Activated CD4-positive, alpha-beta T cell treated with anti-CD3 and anti-CD28 coated beads, Interleukin-2, amount 50 U/mL, for 16 hours (primary cell): ENCODE measurements at regions not wholly inside any gene's neighbourhood (a gene's known extent, or its start where the extent isn't known, plus 50 kb on each side); places are given as distances from the start of the nearest gene placed in this dataset.
"Not testable (repeated sequence)": the region's sequence is repeated elsewhere in the genome, so short reads cannot be mapped to it uniquely, and the experiment has no call there.

ENCODE experiments used
- DNase-seq: peaks from one replicate; pipeline ENCODE4 v3.0.0-alpha.2; 2020

- no peak for DNase-seq
Observed at GRCh38 chr12:128109636-128110035, 157.3 kb upstream of the TMEM132C start.

- DNase-seq, result no peak
Observed at GRCh38 chr12:128111333-128111732, 155.6 kb upstream of the TMEM132C start.

- DNase-seq, result no peak
Observed at GRCh38 chr12:128111951-128112350, 155.0 kb upstream of the TMEM132C start.

GRCh38 chr12:128113250-128113649, 153.7 kb upstream of the TMEM132C start:
- DNase-seq, result not testable (repeated sequence)

GRCh38 chr12:128114485-128114884, 152.5 kb upstream of the TMEM132C start:
- DNase-seq, result no peak

- no peak for DNase-seq
Observed at GRCh38 chr12:128116537-128116936, 150.4 kb upstream of the TMEM132C start.

GRCh38 chr12:128120035-128120434, 146.9 kb upstream of the TMEM132C start:
- no peak for DNase-seq

- no peak for DNase-seq
Observed at GRCh38 chr12:128121424-128121823, 145.5 kb upstream of the TMEM132C start.

- DNase-seq, result no peak
Observed at GRCh38 chr12:128123096-128123495, 143.9 kb upstream of the TMEM132C start.

- no peak for DNase-seq
Observed at GRCh38 chr12:128131955-128132354, 135.0 kb upstream of the TMEM132C start.

- no peak for DNase-seq
Observed at GRCh38 chr12:128133321-128134073, 133.5 kb upstream of the TMEM132C start.

GRCh38 chr12:128137140-128137539, 129.8 kb upstream of the TMEM132C start:
- no peak for DNase-seq

GRCh38 chr12:128138125-128138524, 128.8 kb upstream of the TMEM132C start:
- no peak for DNase-seq

GRCh38 chr12:128140551-128140950, 126.4 kb upstream of the TMEM132C start:
- DNase-seq, result no peak

GRCh38 chr12:128150961-128151360, 116.0 kb upstream of the TMEM132C start:
- no peak for DNase-seq

GRCh38 chr12:128155571-128155970, 111.4 kb upstream of the TMEM132C start:
- no peak for DNase-seq

GRCh38 chr12:128163086-128163485, 103.9 kb upstream of the TMEM132C start:
- DNase-seq, result no peak

- DNase-seq, result no peak
Observed at GRCh38 chr12:128164533-128164932, 102.4 kb upstream of the TMEM132C start.

GRCh38 chr12:128165387-128165786, 101.6 kb upstream of the TMEM132C start:
- no peak for DNase-seq

- DNase-seq, result no peak
Observed at GRCh38 chr12:128168273-128168672, 98.7 kb upstream of the TMEM132C start.

GRCh38 chr12:128170181-128170580, 96.8 kb upstream of the TMEM132C start:
- DNase-seq, result no peak

- DNase-seq, result no peak
Observed at GRCh38 chr12:128178565-128178964, 88.4 kb upstream of the TMEM132C start.

- DNase-seq, result no peak
Observed at GRCh38 chr12:128178966-128179365, 88.0 kb upstream of the TMEM132C start.

- no peak for DNase-seq
Observed at GRCh38 chr12:128180166-128180565, 86.8 kb upstream of the TMEM132C start.

GRCh38 chr12:128190052-128190451, 76.9 kb upstream of the TMEM132C start:
- DNase-seq, result no peak
